ENCODE measurements at regions not wholly inside any gene's neighbourhood (a gene's known extent, or its start where the extent isn't known, plus 50 kb on each side); places are given as distances from the start of the nearest gene placed in this dataset.

DNA sequence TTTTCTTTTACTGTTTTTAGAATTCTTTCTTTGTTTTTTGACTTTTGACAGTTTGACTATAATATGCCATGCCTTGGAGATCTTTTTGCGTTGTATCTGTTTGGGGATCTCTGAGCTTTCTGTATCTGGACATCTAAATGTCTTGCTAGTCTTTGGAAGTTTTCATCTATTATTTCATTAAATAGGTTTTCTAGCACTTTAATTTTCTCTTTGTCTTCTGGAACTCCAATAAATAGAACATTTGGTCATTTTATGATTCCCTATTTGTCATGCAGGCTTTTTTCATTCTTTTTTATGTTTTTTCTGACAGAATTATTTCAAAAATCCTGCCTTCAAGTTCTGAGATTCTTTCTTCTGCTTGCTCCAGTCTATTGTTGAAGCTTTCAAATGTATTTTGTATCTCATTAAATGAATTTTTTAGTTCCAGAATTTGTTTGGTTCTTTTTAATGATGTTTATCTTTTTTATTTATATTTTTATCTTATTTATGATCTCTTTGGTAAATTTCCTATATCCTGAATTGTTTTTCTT is 201.4 kb downstream of the CHD9NB start:
- no peaks in the 10 kb centered on the region for H3K36me3 ChIP-seq
- whole genome bisulfite sequencing, result 95% methylated on average over 1 of the region's 1 CpG
- intact Hi-C loops (cut with DNase I), result no loop called here
- TF ChIP-seq, protein P1, sequence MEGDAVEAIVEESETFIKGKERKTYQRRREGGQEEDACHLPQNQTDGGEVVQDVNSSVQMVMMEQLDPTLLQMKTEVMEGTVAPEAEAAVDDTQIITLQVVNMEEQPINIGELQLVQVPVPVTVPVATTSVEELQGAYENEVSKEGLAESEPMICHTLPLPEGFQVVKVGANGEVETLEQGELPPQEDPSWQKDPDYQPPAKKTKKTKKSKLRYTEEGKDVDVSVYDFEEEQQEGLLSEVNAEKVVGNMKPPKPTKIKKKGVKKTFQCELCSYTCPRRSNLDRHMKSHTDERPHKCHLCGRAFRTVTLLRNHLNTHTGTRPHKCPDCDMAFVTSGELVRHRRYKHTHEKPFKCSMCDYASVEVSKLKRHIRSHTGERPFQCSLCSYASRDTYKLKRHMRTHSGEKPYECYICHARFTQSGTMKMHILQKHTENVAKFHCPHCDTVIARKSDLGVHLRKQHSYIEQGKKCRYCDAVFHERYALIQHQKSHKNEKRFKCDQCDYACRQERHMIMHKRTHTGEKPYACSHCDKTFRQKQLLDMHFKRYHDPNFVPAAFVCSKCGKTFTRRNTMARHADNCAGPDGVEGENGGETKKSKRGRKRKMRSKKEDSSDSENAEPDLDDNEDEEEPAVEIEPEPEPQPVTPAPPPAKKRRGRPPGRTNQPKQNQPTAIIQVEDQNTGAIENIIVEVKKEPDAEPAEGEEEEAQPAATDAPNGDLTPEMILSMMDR (IDR thresholded peaks at IDR 0.05), result no peak
- TF ChIP-seq POLR2A (IDR thresholded peaks at IDR 0.05), result no peak
- TF ChIP-seq POLR2AphosphoS5 (IDR thresholded peaks at IDR 0.05), result no peak
- H3K4me3 ChIP-seq, result no peak overlapping the region
- DNase-seq (ENCODE audit: low spot score), result no peak
- H3K27me3 ChIP-seq (replicated peaks; ENCODE audit: insufficient read depth), result no peaks in the 10 kb centered on the region
- H3K27ac ChIP-seq, result no peak overlapping the region
- no peaks in the 10 kb centered on the region for H3K9me3 ChIP-seq
- no peaks in the 10 kb centered on the region for H3K4me1 ChIP-seq (replicated peaks)

DNA sequence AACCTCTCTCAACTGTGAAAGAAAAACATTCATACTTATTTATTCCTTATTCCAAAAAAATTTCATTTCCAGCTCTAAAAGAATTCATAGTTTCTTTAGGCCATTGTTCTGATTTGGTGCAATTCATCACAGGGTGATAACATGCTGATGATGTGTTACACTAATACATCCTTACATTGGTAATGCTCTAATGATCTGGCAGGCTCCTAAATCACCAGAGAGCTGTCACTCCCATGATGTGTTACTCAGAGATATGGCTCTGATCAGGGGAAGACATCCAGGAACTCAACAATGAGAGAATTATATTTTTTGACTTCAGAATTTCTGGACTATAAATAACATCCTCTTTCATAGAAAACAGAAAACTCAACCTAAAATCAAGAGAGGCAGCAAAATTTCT is 209.3 kb downstream of the CHD9NB start:
- DNase-seq (ENCODE audit: low spot score), result no peak
- Histone ChIP-seq H3K27me3 (replicated peaks; ENCODE audit: insufficient read depth) (no peaks in the 10 kb centered on the region), H3K27ac (no peak overlapping the region), H3K9me3 (no peaks in the 10 kb centered on the region), H3K4me1 (replicated peaks) (no peaks in the 10 kb centered on the region), H3K4me3 (no peak overlapping the region), H3K36me3 (no peaks in the 10 kb centered on the region)
- intact Hi-C loops (cut with DNase I), result no loop called here
- TF ChIP-seq, protein P1 (IDR thresholded peaks at IDR 0.05), result no peak
- no peak for TF ChIP-seq POLR2AphosphoS5 (IDR thresholded peaks at IDR 0.05)
- TF ChIP-seq POLR2A (IDR thresholded peaks at IDR 0.05), result no peak

DNA sequence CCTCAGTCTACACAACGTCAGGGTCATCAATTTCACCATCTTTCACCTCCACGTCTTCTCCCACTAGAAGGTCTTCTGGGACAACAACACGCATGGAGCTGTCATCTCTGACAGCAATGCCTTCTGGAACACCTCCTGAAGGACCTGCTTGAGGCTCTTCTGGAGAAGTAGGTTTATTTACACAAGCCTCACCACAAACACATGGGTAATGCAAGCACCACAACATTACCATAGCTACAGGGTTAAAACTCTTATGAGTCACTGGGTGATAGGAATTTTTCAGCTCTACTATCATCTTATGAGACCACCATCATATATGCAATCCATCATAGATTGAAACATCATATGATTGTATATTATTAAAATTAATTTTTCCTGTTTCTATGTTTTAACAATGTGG is 215.4 kb downstream of the CHD9NB start:
- intact Hi-C loops (cut with DNase I), result no loop called here
- H3K4me3 ChIP-seq, result no peak overlapping the region
- DNase-seq (ENCODE audit: low spot score), result no peak
- WGBS, result 72% methylated on average over 3 of the region's 3 CpGs
- no peaks in the 10 kb centered on the region for H3K36me3 ChIP-seq
- TF ChIP-seq POLR2A (IDR thresholded peaks at IDR 0.05), result no peak
- TF ChIP-seq, protein P1 (IDR thresholded peaks at IDR 0.05), result no peak
- TF ChIP-seq POLR2AphosphoS5 (IDR thresholded peaks at IDR 0.05), result no peak
- no peaks in the 10 kb centered on the region for H3K27me3 ChIP-seq (replicated peaks; ENCODE audit: insufficient read depth)
- no peaks in the 10 kb centered on the region for H3K4me1 ChIP-seq (replicated peaks)
- H3K27ac ChIP-seq, result no peak overlapping the region
- no peaks in the 10 kb centered on the region for H3K9me3 ChIP-seq

DNA sequence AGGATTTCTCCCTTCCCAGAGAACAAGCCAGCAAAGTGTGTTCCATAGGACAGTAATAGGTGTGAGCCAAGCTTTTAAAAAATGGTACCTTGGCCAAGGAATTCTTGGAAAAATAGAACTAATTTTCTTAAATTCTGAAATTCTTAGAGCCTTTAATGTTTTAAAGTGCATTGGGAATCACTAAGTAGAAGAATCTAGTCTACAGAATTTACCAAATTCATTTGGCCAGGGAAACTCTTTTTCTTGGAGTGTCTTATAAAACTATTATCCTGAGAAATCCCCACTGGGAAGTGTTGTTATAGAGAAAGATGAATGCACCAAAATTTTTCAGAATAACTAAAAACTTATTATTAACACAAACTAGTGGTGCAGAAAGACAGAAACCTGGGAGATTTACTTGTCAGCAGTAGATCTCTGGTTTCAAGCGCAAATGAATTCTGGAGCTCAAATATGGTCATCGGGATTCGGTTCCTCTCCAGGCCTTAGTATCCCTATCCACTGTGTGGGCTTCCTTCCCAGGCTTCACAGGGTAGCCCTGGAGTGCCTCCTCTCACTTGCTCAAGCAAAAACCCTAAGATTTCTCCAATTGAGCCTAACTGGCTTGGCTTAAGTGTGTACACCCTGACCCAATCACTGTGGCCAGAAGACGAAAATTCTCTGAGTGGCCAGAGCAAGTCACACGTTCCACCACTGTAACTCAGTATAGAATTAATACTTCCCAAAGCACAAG is 217.8 kb downstream of the CHD9NB start:
- DNase-seq (ENCODE audit: low spot score), result no peak
- no peaks in the 10 kb centered on the region for H3K4me1 ChIP-seq (replicated peaks)
- no peak for TF ChIP-seq POLR2A (IDR thresholded peaks at IDR 0.05)
- TF ChIP-seq POLR2AphosphoS5 (IDR thresholded peaks at IDR 0.05), result no peak
- TF ChIP-seq, protein P1 (IDR thresholded peaks at IDR 0.05), result no peak
- intact Hi-C loops (cut with DNase I), result no loop called here
- no peaks in the 10 kb centered on the region for H3K9me3 ChIP-seq
- H3K27me3 ChIP-seq (replicated peaks; ENCODE audit: insufficient read depth), result no peaks in the 10 kb centered on the region
- 78% methylated on average over 5 of the region's 5 CpGs for WGBS
- no peak overlapping the region for H3K4me3 ChIP-seq
- no peak overlapping the region for H3K27ac ChIP-seq
- H3K36me3 ChIP-seq, result no peaks in the 10 kb centered on the region

DNA sequence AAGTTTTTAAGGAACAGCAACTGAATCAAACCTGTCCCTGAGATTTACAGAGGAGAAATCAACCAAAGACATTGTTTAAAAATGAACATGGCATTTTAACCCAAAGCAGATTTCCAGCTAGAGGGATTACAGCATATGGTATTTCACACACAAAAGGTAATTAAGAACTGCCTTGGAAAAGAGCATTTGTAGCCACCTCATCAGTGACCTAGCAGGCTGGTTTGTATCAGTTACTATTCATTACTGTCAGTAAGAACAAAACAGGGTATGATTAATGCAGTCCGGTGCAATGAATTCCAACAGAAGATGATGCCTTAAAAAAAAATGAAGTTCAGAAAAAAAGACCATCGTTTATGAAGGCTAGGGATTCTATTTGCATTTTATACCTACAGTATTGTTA is 219.9 kb downstream of the CHD9NB start:
- intact Hi-C loops (cut with DNase I), result no loop called here

More for the DNA sequence above, 219.9 kb downstream of the CHD9NB start:
- Histone ChIP-seq H3K4me3 (no peak overlapping the region), H3K4me1 (replicated peaks) (no peaks in the 10 kb centered on the region), H3K9me3 (no peaks in the 10 kb centered on the region), H3K27me3 (replicated peaks; ENCODE audit: insufficient read depth) (no peaks in the 10 kb centered on the region), H3K36me3 (no peaks in the 10 kb centered on the region), H3K27ac (no peak overlapping the region)
- 56% methylated on average over 2 of the region's 2 CpGs for WGBS
- DNase-seq (ENCODE audit: low spot score), result no peak
- no peak for TF ChIP-seq POLR2A (IDR thresholded peaks at IDR 0.05)
- no peak for TF ChIP-seq POLR2AphosphoS5 (IDR thresholded peaks at IDR 0.05)
- TF ChIP-seq, protein P1 (IDR thresholded peaks at IDR 0.05), result no peak
